ENCODE measurements at regions not wholly inside any gene's neighbourhood (a gene's known extent, or its start where the extent isn't known, plus 50 kb on each side); places are given as distances from the start of the nearest gene placed in this dataset.

GRCh38 chr10:3530346-3530745, 254.7 kb downstream of the KLF6 start:
- DNase-seq (ENCODE audit: low read depth in 1 of 2, low spot score in 1 of 2), result no peak
- no peak overlapping the region for H3K27ac ChIP-seq (replicated peaks)
- H3K4me3 ChIP-seq (replicated peaks; ENCODE audit: insufficient read depth, low read length), result no peak overlapping the region
- H3K27me3 ChIP-seq (ENCODE audit: insufficient read depth, poor library complexity, severe bottlenecking), result no peaks in the 10 kb centered on the region
- TF ChIP-seq, protein P1, sequence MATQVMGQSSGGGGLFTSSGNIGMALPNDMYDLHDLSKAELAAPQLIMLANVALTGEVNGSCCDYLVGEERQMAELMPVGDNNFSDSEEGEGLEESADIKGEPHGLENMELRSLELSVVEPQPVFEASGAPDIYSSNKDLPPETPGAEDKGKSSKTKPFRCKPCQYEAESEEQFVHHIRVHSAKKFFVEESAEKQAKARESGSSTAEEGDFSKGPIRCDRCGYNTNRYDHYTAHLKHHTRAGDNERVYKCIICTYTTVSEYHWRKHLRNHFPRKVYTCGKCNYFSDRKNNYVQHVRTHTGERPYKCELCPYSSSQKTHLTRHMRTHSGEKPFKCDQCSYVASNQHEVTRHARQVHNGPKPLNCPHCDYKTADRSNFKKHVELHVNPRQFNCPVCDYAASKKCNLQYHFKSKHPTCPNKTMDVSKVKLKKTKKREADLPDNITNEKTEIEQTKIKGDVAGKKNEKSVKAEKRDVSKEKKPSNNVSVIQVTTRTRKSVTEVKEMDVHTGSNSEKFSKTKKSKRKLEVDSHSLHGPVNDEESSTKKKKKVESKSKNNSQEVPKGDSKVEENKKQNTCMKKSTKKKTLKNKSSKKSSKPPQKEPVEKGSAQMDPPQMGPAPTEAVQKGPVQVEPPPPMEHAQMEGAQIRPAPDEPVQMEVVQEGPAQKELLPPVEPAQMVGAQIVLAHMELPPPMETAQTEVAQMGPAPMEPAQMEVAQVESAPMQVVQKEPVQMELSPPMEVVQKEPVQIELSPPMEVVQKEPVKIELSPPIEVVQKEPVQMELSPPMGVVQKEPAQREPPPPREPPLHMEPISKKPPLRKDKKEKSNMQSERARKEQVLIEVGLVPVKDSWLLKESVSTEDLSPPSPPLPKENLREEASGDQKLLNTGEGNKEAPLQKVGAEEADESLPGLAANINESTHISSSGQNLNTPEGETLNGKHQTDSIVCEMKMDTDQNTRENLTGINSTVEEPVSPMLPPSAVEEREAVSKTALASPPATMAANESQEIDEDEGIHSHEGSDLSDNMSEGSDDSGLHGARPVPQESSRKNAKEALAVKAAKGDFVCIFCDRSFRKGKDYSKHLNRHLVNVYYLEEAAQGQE (IDR thresholded peaks at IDR 0.05; ENCODE audit: insufficient replicate concordance, low read depth), result no peak

- Histone ChIP-seq H3K27ac (replicated peaks) (no peak overlapping the region), H3K27me3 (ENCODE audit: insufficient read depth, poor library complexity, severe bottlenecking) (no peaks in the 10 kb centered on the region), H3K4me3 (replicated peaks; ENCODE audit: insufficient read depth, low read length) (no peak overlapping the region)
- TF ChIP-seq CTCF (IDR thresholded peaks at IDR 0.05; ENCODE audit: insufficient read depth, low read length) (no peak), SPI1 (IDR thresholded peaks at IDR 0.05; ENCODE audit: borderline replicate concordance, low read depth) (no peak), POLR2AphosphoS5 (IDR thresholded peaks at IDR 0.05; ENCODE audit: low read depth) (no peak), GABPA (IDR thresholded peaks at IDR 0.05; ENCODE audit: low read depth) (no peak)
- TF ChIP-seq, protein P1 (IDR thresholded peaks at IDR 0.05; ENCODE audit: insufficient replicate concordance, low read depth), result no peak
- DNase-seq (ENCODE audit: low read depth in 1 of 2, low spot score in 1 of 2), result no peak
Observed at GRCh38 chr10:3529691-3530090, 255.3 kb downstream of the KLF6 start.

DNA sequence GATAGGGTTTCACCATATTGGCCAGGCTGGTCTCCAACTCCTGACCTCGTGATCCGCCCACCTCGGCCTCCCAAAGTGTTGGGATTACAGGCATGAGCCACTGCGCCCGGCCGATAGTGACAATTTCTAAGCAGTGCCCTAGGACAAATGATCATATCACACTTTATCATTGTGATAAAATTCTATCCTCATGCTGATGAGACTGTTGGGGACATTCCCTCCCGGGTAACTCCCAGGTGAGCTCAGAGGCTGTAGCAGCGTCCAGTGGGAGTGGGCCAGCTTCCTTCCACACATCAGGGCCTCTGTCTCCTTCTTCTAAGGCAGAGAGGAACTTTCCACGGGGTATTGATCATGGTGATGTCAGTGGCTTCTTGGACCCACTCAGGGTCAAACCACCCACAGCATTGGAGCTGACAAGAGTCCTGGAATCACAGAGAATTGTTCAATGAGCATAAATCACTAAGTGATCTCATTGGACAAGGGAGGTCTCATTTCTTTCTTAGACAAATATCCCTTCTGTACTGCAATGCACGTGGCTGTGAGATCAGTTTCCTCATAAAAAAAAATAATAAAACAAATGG, 256.1 kb downstream of the KLF6 start:
- TF ChIP-seq CTCF (IDR thresholded peaks at IDR 0.05; ENCODE audit: insufficient read depth, low read length) (no peak), GABPA (IDR thresholded peaks at IDR 0.05; ENCODE audit: low read depth) (no peak), SPI1 (IDR thresholded peaks at IDR 0.05; ENCODE audit: borderline replicate concordance, low read depth) (no peak), POLR2AphosphoS5 (IDR thresholded peaks at IDR 0.05; ENCODE audit: low read depth) (no peak)
- TF ChIP-seq, protein P1 (IDR thresholded peaks at IDR 0.05; ENCODE audit: insufficient replicate concordance, low read depth), result no peak
- no peaks in the 10 kb centered on the region for H3K27me3 ChIP-seq (ENCODE audit: insufficient read depth, poor library complexity, severe bottlenecking)
- DNase-seq (ENCODE audit: low read depth in 1 of 2, low spot score in 1 of 2), result no peak
- no peak overlapping the region for H3K4me3 ChIP-seq (replicated peaks; ENCODE audit: insufficient read depth, low read length)
- no peak overlapping the region for H3K27ac ChIP-seq (replicated peaks)
